IMR-90 (cell line): ENCODE measurements at regions not wholly inside any gene's neighbourhood (a gene's known extent, or its start where the extent isn't known, plus 50 kb on each side); places are given as distances from the start of the nearest gene placed in this dataset.

Experiments used
- ATAC-seq: fragments of 200-7000 bp; cut with Tn5 transposase; 2 replicates; pipeline ENCODE4 v1.9.1; 2020; ENCODE audit warnings: low read depth, mild to moderate bottlenecking, moderate library complexity
- BruUV-seq: library from RNA; stranded (reverse); fragments of 400-500 nt; replicated peaks from 2 replicates; lab custom pipeline; 2021; lab: Mats Ljungman, UMichigan
- CTCF ChIA-PET: fragments of 300-600 bp; formaldehyde crosslinking; extraction: SDS; loops from one replicate; lab custom pipeline; 2021; ENCODE audit warnings: antibody characterized with exemption; lab: Yijun Ruan, JAX
- POLR2A ChIA-PET: fragments of 300-600 bp; sonication (Branson Sonifier 250); formaldehyde crosslinking; loops from one replicate; lab custom pipeline; 2022; ENCODE audit warnings: antibody characterized with exemption; ENCODE audit not compliant: unreplicated experiment; lab: Charles Lee
- DNase-seq: peaks from one replicate; pipeline ENCODE4 v3.0.0; 2013
- H2AFZ ChIP-seq: replicated peaks from 2 replicates; pipeline ENCODE3; 2013; ENCODE audit warnings: low read length, mild to moderate bottlenecking; ENCODE audit not compliant: poor library complexity
- H2AK5ac ChIP-seq: 2 replicates; pipeline ENCODE4 v1.6.1; 2013; ENCODE audit warnings: low read depth, low read length, inconsistent platforms
- H2AK9ac ChIP-seq: replicated peaks from 2 replicates; pipeline ENCODE3; 2013; ENCODE audit warnings: mild to moderate bottlenecking, low read depth, low read length, moderate library complexity; ENCODE audit not compliant: poor library complexity
- H2BK120ac ChIP-seq: 2 replicates; pipeline ENCODE4 v1.6.1; 2013; ENCODE audit warnings: low read depth, low read length, inconsistent platforms
- H2BK15ac ChIP-seq: 3 replicates; pipeline ENCODE4 v1.6.1; 2013; ENCODE audit warnings: low read depth, low read length, inconsistent platforms
- H2BK20ac ChIP-seq: 2 replicates; pipeline ENCODE4 v1.6.1; 2013; ENCODE audit warnings: low read depth, mild to moderate bottlenecking, inconsistent platforms, low read length, moderate library complexity
- H2BK5ac ChIP-seq: 2 replicates; pipeline ENCODE4 v1.6.1; 2013; ENCODE audit warnings: mild to moderate bottlenecking, low read depth, low read length, inconsistent platforms; ENCODE audit not compliant: poor library complexity, severe bottlenecking
- H3K14ac ChIP-seq: replicated peaks from 2 replicates; pipeline ENCODE4 v1.6.1; 2013; ENCODE audit warnings: low read depth, low read length, inconsistent platforms
- H3K18ac ChIP-seq: 2 replicates; pipeline ENCODE4 v1.6.1; 2013; ENCODE audit warnings: low read depth, low read length, control low read depth
- H3K23ac ChIP-seq: 2 replicates; pipeline ENCODE4 v1.6.1; 2013; ENCODE audit warnings: low read depth, low read length, inconsistent platforms
- H3K27ac ChIP-seq: 2 replicates; pipeline ENCODE4 v1.5.1; 2013; ENCODE audit warnings: mild to moderate bottlenecking, control low read depth, low read length; ENCODE audit not compliant: insufficient read depth
- H3K27me3 ChIP-seq: 2 replicates; pipeline ENCODE4 v1.6.1; 2013; ENCODE audit warnings: low read length; ENCODE audit not compliant: control insufficient read depth, insufficient read depth
- H3K36me3 ChIP-seq: 2 replicates; pipeline ENCODE4 v1.6.1; 2013; ENCODE audit warnings: low read length, mixed read lengths; ENCODE audit not compliant: control insufficient read depth, insufficient read depth
- H3K4ac ChIP-seq: 2 replicates; pipeline ENCODE4 v1.6.1; 2013; ENCODE audit warnings: low read depth, low read length, inconsistent platforms
- H3K4me1 ChIP-seq: 2 replicates; pipeline ENCODE4 v1.6.1; 2013; ENCODE audit warnings: low read length, mixed read lengths; ENCODE audit not compliant: control insufficient read depth, insufficient read depth
- H3K4me2 ChIP-seq: 2 replicates; pipeline ENCODE4 v1.6.1; 2013; ENCODE audit warnings: low read depth, mild to moderate bottlenecking, control low read depth, low read length, moderate library complexity
- H3K4me3 ChIP-seq: 2 replicates; pipeline ENCODE4 v1.5.1; 2013; ENCODE audit warnings: low read depth, mild to moderate bottlenecking, control low read depth, low read length, moderate library complexity; ENCODE audit not compliant: insufficient read depth
- H3K56ac ChIP-seq: 2 replicates; pipeline ENCODE4 v1.6.1; 2013; ENCODE audit warnings: low read length, inconsistent platforms; ENCODE audit not compliant: insufficient read depth; ENCODE audit errors: extremely low read depth
- H3K79me1 ChIP-seq, 2 experiments: 2 replicates each; pipeline ENCODE4 v1.6.1; 2013; ENCODE audit warnings: low read length in 2 of 2, inconsistent platforms in 1 of 2, low read depth in 1 of 2
- H3K9ac ChIP-seq: 2 replicates; pipeline ENCODE4 v1.6.1; 2013; ENCODE audit warnings: low read depth, low read length, control low read depth
- H3K9me1 ChIP-seq: 2 replicates; pipeline ENCODE4 v1.6.1; 2013; ENCODE audit warnings: low read length, inconsistent platforms; ENCODE audit not compliant: insufficient read depth
- H3K9me3 ChIP-seq: 2 replicates; pipeline ENCODE4 v1.6.1; 2013; ENCODE audit warnings: low read length; ENCODE audit not compliant: control insufficient read depth, insufficient read depth
- H4K20me1 ChIP-seq: 2 replicates; pipeline ENCODE4 v1.6.1; 2013; ENCODE audit warnings: low read length, inconsistent platforms; ENCODE audit not compliant: insufficient read depth
- H4K5ac ChIP-seq: 2 replicates; pipeline ENCODE4 v1.6.1; 2013; ENCODE audit warnings: mild to moderate bottlenecking, low read depth, low read length, control low read depth
- H4K8ac ChIP-seq, 2 experiments: 2 replicates each; pipeline ENCODE4 v1.6.1; 2013; ENCODE audit warnings: low read depth in 2 of 2, low read length in 2 of 2, control low read depth in 1 of 2, inconsistent platforms in 1 of 2
- H4K91ac ChIP-seq: 2 replicates; pipeline ENCODE4 v1.6.1; 2013; ENCODE audit warnings: low read depth, low read length, inconsistent platforms; ENCODE audit not compliant: insufficient read depth
- BHLHE40 ChIP-seq: fragments of 150-350 bp; IDR thresholded peaks from 2 replicates; pipeline ENCODE4 v1.6.1; 2016; ENCODE audit warnings: mild to moderate bottlenecking, low read depth, low read length
- CEBPB ChIP-seq: IDR thresholded peaks from 2 replicates; pipeline ENCODE4 v1.6.1; 2012; ENCODE audit warnings: low read depth, low read length, improper control_type of control experiment
- CHD1 ChIP-seq: IDR thresholded peaks from 2 replicates; pipeline ENCODE4 v1.6.1; 2012; ENCODE audit warnings: low read depth, low read length, improper control_type of control experiment
- FOS ChIP-seq: fragments of 150-350 bp; IDR thresholded peaks from 2 replicates; pipeline ENCODE4 v1.6.1; 2016; ENCODE audit warnings: low read depth, low read length
- MAFK ChIP-seq: IDR thresholded peaks from 2 replicates; pipeline ENCODE4 v1.6.1; 2012; ENCODE audit warnings: low read depth, low read length, improper control_type of control experiment
- MAZ ChIP-seq: IDR thresholded peaks from 2 replicates; pipeline ENCODE4 v1.6.1; 2012; ENCODE audit warnings: low read depth, mild to moderate bottlenecking, low read length, improper control_type of control experiment, moderate library complexity, borderline replicate concordance
- MXI1 ChIP-seq: IDR thresholded peaks from 2 replicates; pipeline ENCODE4 v1.6.1; 2012; ENCODE audit warnings: low read depth, mild to moderate bottlenecking, low read length, moderate library complexity, borderline replicate concordance
- NFE2L2 ChIP-seq: fragments of 150-350 bp; IDR thresholded peaks from 2 replicates; pipeline ENCODE4 v1.6.1; 2016; ENCODE audit warnings: low read depth, mild to moderate bottlenecking, low read length
- POLR2A ChIP-seq: IDR thresholded peaks from 2 replicates; pipeline ENCODE4 v1.6.1; 2012; ENCODE audit warnings: mild to moderate bottlenecking, low read depth, low read length
- RAD21 ChIP-seq: IDR thresholded peaks from 2 replicates; pipeline ENCODE4 v1.6.1; 2012; ENCODE audit warnings: low read length, improper control_type of control experiment
- RFX5 ChIP-seq: IDR thresholded peaks from 2 replicates; pipeline ENCODE4 v1.8.0; 2012; ENCODE audit warnings: low read depth, mild to moderate bottlenecking, low read length, moderate library complexity
- SMC3 ChIP-seq: fragments of 150-350 bp; IDR thresholded peaks from 2 replicates; pipeline ENCODE4 v1.6.1; 2016; ENCODE audit warnings: low read depth, mild to moderate bottlenecking, antibody characterized with exemption, low read length, moderate library complexity
- WGBS, 2 experiments: methylation state at CpG; one replicate each; pipeline versions ENCODE4 v1.1.5 to v1.1.7; 2013; ENCODE audit warnings: missing lambda C conversion rate in 2 of 2; ENCODE audit not compliant: insufficient read length in 1 of 2; ENCODE audit errors: extremely low coverage in 2 of 2; 5-methylcytosine and 5-hydroxymethylcytosine counted together
- dilution Hi-C: fragments of 300-500 bp; cut with HindIII; formaldehyde crosslinking; loops from one replicate; pipeline ENCODE4 v1.14.3; 2018; ENCODE audit warnings: low sequenced_read_pairs; ENCODE audit not compliant: unreplicated experiment
- in situ Hi-C: fragments of 300-500 bp; cut with MboI; formaldehyde crosslinking; loops from 3 replicates; pipeline ENCODE4 v1.14.3; 2019; ENCODE audit warnings: low sequenced_read_pairs, inconsistent platforms, mixed read lengths
- intact Hi-C: fragments of 100-400 bp; cut with micrococcal nuclease; formaldehyde crosslinking; loops from 2 replicates; pipeline ENCODE4 v1.10.0; 2022
- TF ChIP-seq, protein P1 (sequence below): fragments of 150-350 bp; IDR thresholded peaks from 2 replicates; pipeline ENCODE4 v1.6.1; 2017; ENCODE audit warnings: mild to moderate bottlenecking, antibody characterized with exemption, low read length, low read depth
- TF ChIP-seq, protein P2 (sequence below): fragments of 150-350 bp; IDR thresholded peaks from 2 replicates; pipeline ENCODE4 v1.6.1; 2016; ENCODE audit warnings: low read depth, mild to moderate bottlenecking, low read length, moderate library complexity, borderline replicate concordance
- TF ChIP-seq, protein P3 (sequence below): conservative IDR thresholded peaks from 2 replicates; pipeline ENCODE4 v1.5.1; 2012; ENCODE audit warnings: mild to moderate bottlenecking, low read depth, low read length, improper control_type of control experiment

DNA sequence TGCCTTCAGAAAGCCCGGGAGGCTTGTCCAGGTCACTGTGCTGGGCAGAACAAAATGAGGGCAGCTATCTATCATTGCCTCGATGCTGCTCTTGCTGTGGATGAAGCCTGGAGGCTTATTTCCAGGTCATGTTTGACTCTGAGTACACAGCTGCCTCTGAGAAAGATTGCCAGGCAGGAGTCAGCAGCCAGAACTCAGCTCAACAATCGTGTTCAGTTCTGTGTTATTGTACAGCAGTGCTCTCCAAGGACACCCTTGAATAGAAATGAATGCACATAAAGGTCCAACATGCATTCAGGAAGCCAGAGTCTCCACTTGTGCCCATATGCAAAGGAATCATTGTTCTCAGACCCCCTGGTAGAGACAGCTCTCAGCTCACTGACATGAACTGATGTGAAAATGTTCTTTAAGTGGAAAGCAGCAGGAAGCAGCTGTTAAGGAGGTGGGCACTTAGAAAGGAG lies 61.7 kb upstream of the ZFR start:
- Histone ChIP-seq H2BK5ac (peak overlapping the region; percentile 14), H2AFZ (peak overlapping the region; percentile 9), H2BK20ac (peak overlapping the region; percentile 65; the same call in 1 of the 2 replicates), H3K18ac (peak overlapping the region; percentile 61), H3K4me3 (no peak overlapping the region), H3K4me2 (peak overlapping the region; percentile 45), H2BK15ac (peak overlapping the region; percentile 40; the same call in 1 of the 3 replicates), H3K56ac (no peak overlapping the region), H3K79me1 (no peaks in the 10 kb centered on the region), H4K5ac (peak overlapping the region; percentile 26), H2AK5ac (peak overlapping the region; percentile 32; the same call in 1 of the 2 replicates), H4K20me1 (peaks cover 3% of the 10 kb centered on the region; the same call in 1 of the 2 replicates), H3K36me3 (no peaks in the 10 kb centered on the region), H3K27ac (peak overlapping the region; percentile 79; the same call in 1 of the 2 replicates), H4K91ac (peak overlapping the region; percentile 34), H3K9me3 (no peaks in the 10 kb centered on the region), H3K23ac (peak overlapping the region; percentile 46; the same call in 1 of the 2 replicates), H3K4ac (peak overlapping the region; percentile 70), H3K14ac (peak overlapping the region; percentile 68), H2BK120ac (peak overlapping the region; percentile 29), H2AK9ac (no peak overlapping the region), H3K27me3 (0 out of 2 replicates have a peak, but pooled peaks cover 2% of the 10 kb centered on the region), H4K8ac (peak overlapping the region in 1 of 2 experiments; percentile 53; a peak in 1 of 4 replicates), H3K4me1 (peaks cover 30% of the 10 kb centered on the region), H3K9ac (peak overlapping the region; percentile 10; the same call in 1 of the 2 replicates), H3K9me1 (peaks cover 10% of the 10 kb centered on the region; the same call in 1 of the 2 replicates)
- ChIA-PET POLR2A (no interaction called here), CTCF (interaction anchor here (0.7 kb wide), 1 partner anchor 84 kb away, joined by 3 read pairs; no protein-coding TSS in a partner anchor)
- dilution Hi-C loops = no loop called here
- ATAC-seq = no peak
- no TSS peak for BruUV-seq
- DNase-seq = peak; percentile 17
- in situ Hi-C loops = loop anchor here (5.0 kb wide), 1 partner anchor 76 kb away; no protein-coding TSS in a partner anchor
- intact Hi-C loops = loop anchor here (5.0 to 10.0 kb wide), 2 partner anchors 81 to 919 kb away; partner anchors contain the start of gene SUB1
- WGBS, 2 experiments = 0% methylated on average over 1 of the region's 3 CpGs; no CpG with 5 or more reads in 1 of the 2 experiments
- TF ChIP-seq RAD21 (no peak), SMC3 (no peak), CEBPB (no peak), MAFK (no peak), FOS (no peak), POLR2A (no peak), MAZ (no peak), RFX5 (no peak), NFE2L2 (no peak), BHLHE40 (no peak), MXI1 (no peak), CHD1 (no peak)
- TF ChIP-seq, protein P1, sequence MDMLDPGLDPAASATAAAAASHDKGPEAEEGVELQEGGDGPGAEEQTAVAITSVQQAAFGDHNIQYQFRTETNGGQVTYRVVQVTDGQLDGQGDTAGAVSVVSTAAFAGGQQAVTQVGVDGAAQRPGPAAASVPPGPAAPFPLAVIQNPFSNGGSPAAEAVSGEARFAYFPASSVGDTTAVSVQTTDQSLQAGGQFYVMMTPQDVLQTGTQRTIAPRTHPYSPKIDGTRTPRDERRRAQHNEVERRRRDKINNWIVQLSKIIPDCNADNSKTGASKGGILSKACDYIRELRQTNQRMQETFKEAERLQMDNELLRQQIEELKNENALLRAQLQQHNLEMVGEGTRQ = no peak
- TF ChIP-seq, protein P2, sequence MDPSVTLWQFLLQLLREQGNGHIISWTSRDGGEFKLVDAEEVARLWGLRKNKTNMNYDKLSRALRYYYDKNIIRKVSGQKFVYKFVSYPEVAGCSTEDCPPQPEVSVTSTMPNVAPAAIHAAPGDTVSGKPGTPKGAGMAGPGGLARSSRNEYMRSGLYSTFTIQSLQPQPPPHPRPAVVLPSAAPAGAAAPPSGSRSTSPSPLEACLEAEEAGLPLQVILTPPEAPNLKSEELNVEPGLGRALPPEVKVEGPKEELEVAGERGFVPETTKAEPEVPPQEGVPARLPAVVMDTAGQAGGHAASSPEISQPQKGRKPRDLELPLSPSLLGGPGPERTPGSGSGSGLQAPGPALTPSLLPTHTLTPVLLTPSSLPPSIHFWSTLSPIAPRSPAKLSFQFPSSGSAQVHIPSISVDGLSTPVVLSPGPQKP = no peak
- TF ChIP-seq, protein P3, sequence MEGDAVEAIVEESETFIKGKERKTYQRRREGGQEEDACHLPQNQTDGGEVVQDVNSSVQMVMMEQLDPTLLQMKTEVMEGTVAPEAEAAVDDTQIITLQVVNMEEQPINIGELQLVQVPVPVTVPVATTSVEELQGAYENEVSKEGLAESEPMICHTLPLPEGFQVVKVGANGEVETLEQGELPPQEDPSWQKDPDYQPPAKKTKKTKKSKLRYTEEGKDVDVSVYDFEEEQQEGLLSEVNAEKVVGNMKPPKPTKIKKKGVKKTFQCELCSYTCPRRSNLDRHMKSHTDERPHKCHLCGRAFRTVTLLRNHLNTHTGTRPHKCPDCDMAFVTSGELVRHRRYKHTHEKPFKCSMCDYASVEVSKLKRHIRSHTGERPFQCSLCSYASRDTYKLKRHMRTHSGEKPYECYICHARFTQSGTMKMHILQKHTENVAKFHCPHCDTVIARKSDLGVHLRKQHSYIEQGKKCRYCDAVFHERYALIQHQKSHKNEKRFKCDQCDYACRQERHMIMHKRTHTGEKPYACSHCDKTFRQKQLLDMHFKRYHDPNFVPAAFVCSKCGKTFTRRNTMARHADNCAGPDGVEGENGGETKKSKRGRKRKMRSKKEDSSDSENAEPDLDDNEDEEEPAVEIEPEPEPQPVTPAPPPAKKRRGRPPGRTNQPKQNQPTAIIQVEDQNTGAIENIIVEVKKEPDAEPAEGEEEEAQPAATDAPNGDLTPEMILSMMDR = no peak
